A549 (cell line): ENCODE measurements at regions not wholly inside any gene's neighbourhood (a gene's known extent, or its start where the extent isn't known, plus 50 kb on each side); places are given as distances from the start of the nearest gene placed in this dataset.

Experiments used
- ATAC-seq, 2 experiments: fragments of 200-7000 bp in 1 of 2; fragments of >200 bp in 1 of 2; cut with Nextera tagmentation in 1 of 2; cut with Tn5 transposase in 1 of 2; 3 replicates each; pipeline versions ENCODE4 v1.8.0 to v1.9.1; 2018 to 2020; ENCODE audit warnings: mild to moderate bottlenecking in 1 of 2, moderate library complexity in 1 of 2
- CTCF ChIA-PET: fragments of 300-600 bp; sonication (Branson Sonifier 250); formaldehyde crosslinking; extraction: SDS; loops from one replicate; lab custom pipeline; 2021; ENCODE audit warnings: antibody characterized with exemption, inconsistent platforms; lab: Yijun Ruan, JAX
- POLR2A ChIA-PET: fragments of 350-600 bp; formaldehyde crosslinking; extraction: SDS; loops from one replicate; lab custom pipeline; 2021; ENCODE audit warnings: antibody characterized with exemption, inconsistent platforms; lab: Yijun Ruan, JAX
- DNase-seq, 2 experiments: peaks; one replicate each; pipeline versions ENCODE4 v3.0.0 to v3.0.0-alpha.2; 2011 to 2016; ENCODE audit warnings: low read depth in 1 of 2, low spot score in 1 of 2
- FAIRE-seq: peaks from 2 replicates; lab custom pipeline; 2011; peaks lifted over from hg19 to GRCh38; lab: Jason Lieb, UNC
- H3K27ac ChIP-seq, 2 experiments: fragments of >200 bp; sonication (Bioruptor Twin); formaldehyde crosslinking; 3 replicates each; pipeline ENCODE4 v1.5.1; 2016 to 2017
- H3K4me1 ChIP-seq: fragments of >200 bp; sonication (Bioruptor Twin); formaldehyde crosslinking; 3 replicates; pipeline ENCODE4 v1.6.1; 2016
- H3K4me2 ChIP-seq: fragments of >200 bp; sonication (Bioruptor Twin); formaldehyde crosslinking; 3 replicates; pipeline ENCODE4 v1.6.1; 2016
- H3K4me3 ChIP-seq: fragments of >200 bp; sonication (Bioruptor Twin); formaldehyde crosslinking; 3 replicates; pipeline ENCODE4 v1.5.1; 2016
- H3K9me3 ChIP-seq: fragments of >200 bp; sonication (Bioruptor Twin); formaldehyde crosslinking; 3 replicates; pipeline ENCODE4 v1.6.1; 2016
- BHLHE40 ChIP-seq: IDR thresholded peaks from 2 replicates; pipeline ENCODE4 v1.6.1; 2012; ENCODE audit warnings: low read depth, low read length, inconsistent platforms
- CBX2 ChIP-seq: fragments of 200-600 bp; sonication (generic); IDR thresholded peaks from 2 replicates; pipeline ENCODE4 v1.6.1; 2016; ENCODE audit warnings: low read depth, mild to moderate bottlenecking, borderline replicate concordance
- CBX8 ChIP-seq: fragments of 200-600 bp; sonication (generic); IDR thresholded peaks from 2 replicates; pipeline ENCODE4 v1.6.1; 2016
- CEBPB ChIP-seq, 2 experiments: fragments of >200 bp in 1 of 2; sonication (Bioruptor Twin) in 1 of 2; formaldehyde crosslinking in 1 of 2; IDR thresholded peaks; 2 replicates each; pipeline ENCODE4 v1.6.1; 2012 to 2016
- CHD4 ChIP-seq: fragments of 200-600 bp; sonication (generic); IDR thresholded peaks from 2 replicates; pipeline ENCODE4 v1.6.1; 2016; ENCODE audit warnings: antibody characterized with exemption, mild to moderate bottlenecking, borderline replicate concordance
- EHF ChIP-seq: fragments of 250-450 bp; sonication (Bioruptor Pico); IDR thresholded peaks from 2 replicates; pipeline ENCODE4 v1.5.0; 2020; ENCODE audit warnings: mild to moderate bottlenecking
- EHMT2 ChIP-seq: fragments of 200-600 bp; sonication (generic); IDR thresholded peaks from 2 replicates; pipeline ENCODE4 v1.6.1; 2016; ENCODE audit warnings: antibody characterized with exemption, low read depth, mild to moderate bottlenecking, moderate library complexity
- ESRRA ChIP-seq: fragments of 150-350 bp; IDR thresholded peaks from 2 replicates; pipeline ENCODE4 v1.6.1; 2014; ENCODE audit warnings: mild to moderate bottlenecking, low read length, borderline replicate concordance
- FOXS1 ChIP-seq: fragments of 250-450 bp; sonication (Bioruptor Pico); IDR thresholded peaks from 2 replicates; pipeline ENCODE4 v1.5.0; 2020; ENCODE audit warnings: mild to moderate bottlenecking, moderate library complexity
- HEYL ChIP-seq: fragments of 250-450 bp; sonication (Bioruptor Pico); IDR thresholded peaks from 2 replicates; pipeline ENCODE4 v1.8.0; 2021; ENCODE audit warnings: mild to moderate bottlenecking, moderate library complexity
- HOXA7 ChIP-seq: fragments of 250-450 bp; sonication (Bioruptor Pico); IDR thresholded peaks from 2 replicates; pipeline ENCODE4 v1.5.0; 2020; ENCODE audit warnings: mild to moderate bottlenecking, moderate library complexity
- HOXB13 ChIP-seq: fragments of 250-450 bp; sonication (Bioruptor Pico); IDR thresholded peaks from 2 replicates; pipeline ENCODE4 v1.5.0; 2020; ENCODE audit warnings: low read depth, mild to moderate bottlenecking, moderate library complexity
- MAZ ChIP-seq: fragments of 150-350 bp; IDR thresholded peaks from 2 replicates; pipeline ENCODE4 v1.6.1; 2014; ENCODE audit warnings: antibody characterized with exemption, low read depth, low read length, borderline replicate concordance
- NR3C1 ChIP-seq: fragments of >200 bp; sonication (Bioruptor Twin); formaldehyde crosslinking; IDR thresholded peaks from 3 replicates; pipeline ENCODE4 v1.6.1; 2017
- POLR2A ChIP-seq: IDR thresholded peaks from 2 replicates; pipeline ENCODE4 v1.6.1; 2012; ENCODE audit warnings: mild to moderate bottlenecking, low read length
- POLR2AphosphoS2 ChIP-seq: conservative IDR thresholded peaks from 2 replicates; pipeline ENCODE4 v1.6.1; 2012; ENCODE audit warnings: low read length, improper control_type of control experiment, inconsistent platforms
- RAD21 ChIP-seq, 2 experiments: fragments of >200 bp in 1 of 2; sonication (Bioruptor Twin) in 1 of 2; formaldehyde crosslinking in 1 of 2; IDR thresholded peaks in 1 of 2; conservative IDR thresholded peaks in 1 of 2; 2 replicates in 1 of 2; 3 replicates in 1 of 2; pipeline ENCODE4 v1.6.1; 2012 to 2018; ENCODE audit warnings: inconsistent platforms in 1 of 2
- RCOR1 ChIP-seq: fragments of 150-350 bp; IDR thresholded peaks from 2 replicates; pipeline ENCODE4 v1.6.1; 2014; ENCODE audit warnings: antibody characterized with exemption, low read length, low read depth
- ZSCAN20 ChIP-seq: fragments of 250-450 bp; sonication (Bioruptor Pico); IDR thresholded peaks from 2 replicates; pipeline ENCODE4 v1.8.0; 2022; ENCODE audit warnings: mild to moderate bottlenecking, moderate library complexity
- WGBS: methylation state at CpG from one replicate; pipeline ENCODE4 v1.1.6; 2017; ENCODE audit errors: missing lambda C conversion rate; 5-methylcytosine and 5-hydroxymethylcytosine counted together
- TF ChIP-seq, protein P1 (sequence below): IDR thresholded peaks from 2 replicates; pipeline ENCODE4 v1.6.1; 2012
- TF ChIP-seq, protein P2 (sequence below): fragments of >200 bp; sonication (Bioruptor Twin); formaldehyde crosslinking; IDR thresholded peaks from 3 replicates; pipeline ENCODE4 v1.5.1; 2016
- TF ChIP-seq, protein P3 (sequence below): fragments of 250-450 bp; sonication (Bioruptor Pico); IDR thresholded peaks from 2 replicates; pipeline ENCODE4 v1.5.0; 2020; ENCODE audit warnings: low read depth, mild to moderate bottlenecking, moderate library complexity
- TF ChIP-seq, protein P4 (sequence below): fragments of 250-450 bp; sonication (Bioruptor Pico); IDR thresholded peaks from 2 replicates; pipeline ENCODE4 v1.5.0; 2021; ENCODE audit warnings: mild to moderate bottlenecking, moderate library complexity, borderline replicate concordance
- TF ChIP-seq, protein P5 (sequence below): IDR thresholded peaks from 2 replicates; pipeline ENCODE4 v1.6.1; 2012; ENCODE audit warnings: low read depth, borderline replicate concordance
- TF ChIP-seq, protein P6 (sequence below): fragments of >200 bp; sonication (Bioruptor Twin); formaldehyde crosslinking; IDR thresholded peaks from 2 replicates; pipeline ENCODE4 v1.6.1; 2016

DNA sequence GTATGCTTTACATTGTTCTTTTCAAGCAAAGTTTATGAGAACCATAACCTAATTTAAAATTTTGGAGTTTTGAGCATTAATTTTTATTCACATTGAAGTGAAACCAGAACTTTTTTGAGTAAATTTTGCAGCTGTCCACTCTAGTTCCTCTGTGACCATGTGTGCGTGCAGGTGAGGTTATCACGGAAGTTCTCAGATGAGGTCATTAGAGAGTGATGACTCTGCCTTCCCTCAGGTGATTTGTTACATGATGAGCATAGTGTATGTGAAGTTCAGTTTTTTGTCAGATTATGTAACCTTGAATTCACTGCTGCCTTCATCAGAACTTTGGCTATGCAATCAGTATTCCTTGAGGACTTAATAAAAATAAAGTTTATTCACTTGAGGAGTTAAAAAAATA, 828.2 kb downstream of the ADGRL2 start:
- Histone ChIP-seq H3K4me1 (no peaks in the 10 kb centered on the region), H3K4me2 (no peak overlapping the region), H3K27ac (no peak overlapping the region), H3K9me3 (no peaks in the 10 kb centered on the region), H3K4me3 (no peak overlapping the region)
- ATAC-seq (no peak), FAIRE-seq (no peak), DNase-seq (no peak)
- CTCF ChIA-PET, result no interaction called here
- 46% methylated on average over 2 of the region's 2 CpGs for WGBS
- TF ChIP-seq CEBPB (IDR thresholded peaks at IDR 0.05) (no peak), MAZ (no peak), POLR2A (no peak), EHF (CRISPR knock-in tag) (no peak), HOXB13 (CRISPR knock-in tag) (no peak), POLR2AphosphoS2 (no peak), ZSCAN20 (CRISPR knock-in tag) (no peak), CBX8 (no peak), EHMT2 (no peak), BHLHE40 (no peak), HOXA7 (CRISPR knock-in tag) (no peak), CHD4 (no peak), CBX2 (no peak)
- TF ChIP-seq, protein P1, sequence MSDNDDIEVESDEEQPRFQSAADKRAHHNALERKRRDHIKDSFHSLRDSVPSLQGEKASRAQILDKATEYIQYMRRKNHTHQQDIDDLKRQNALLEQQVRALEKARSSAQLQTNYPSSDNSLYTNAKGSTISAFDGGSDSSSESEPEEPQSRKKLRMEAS, result no peak
- TF ChIP-seq, protein P2, sequence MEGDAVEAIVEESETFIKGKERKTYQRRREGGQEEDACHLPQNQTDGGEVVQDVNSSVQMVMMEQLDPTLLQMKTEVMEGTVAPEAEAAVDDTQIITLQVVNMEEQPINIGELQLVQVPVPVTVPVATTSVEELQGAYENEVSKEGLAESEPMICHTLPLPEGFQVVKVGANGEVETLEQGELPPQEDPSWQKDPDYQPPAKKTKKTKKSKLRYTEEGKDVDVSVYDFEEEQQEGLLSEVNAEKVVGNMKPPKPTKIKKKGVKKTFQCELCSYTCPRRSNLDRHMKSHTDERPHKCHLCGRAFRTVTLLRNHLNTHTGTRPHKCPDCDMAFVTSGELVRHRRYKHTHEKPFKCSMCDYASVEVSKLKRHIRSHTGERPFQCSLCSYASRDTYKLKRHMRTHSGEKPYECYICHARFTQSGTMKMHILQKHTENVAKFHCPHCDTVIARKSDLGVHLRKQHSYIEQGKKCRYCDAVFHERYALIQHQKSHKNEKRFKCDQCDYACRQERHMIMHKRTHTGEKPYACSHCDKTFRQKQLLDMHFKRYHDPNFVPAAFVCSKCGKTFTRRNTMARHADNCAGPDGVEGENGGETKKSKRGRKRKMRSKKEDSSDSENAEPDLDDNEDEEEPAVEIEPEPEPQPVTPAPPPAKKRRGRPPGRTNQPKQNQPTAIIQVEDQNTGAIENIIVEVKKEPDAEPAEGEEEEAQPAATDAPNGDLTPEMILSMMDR, result no peak
- TF ChIP-seq, protein P3, sequence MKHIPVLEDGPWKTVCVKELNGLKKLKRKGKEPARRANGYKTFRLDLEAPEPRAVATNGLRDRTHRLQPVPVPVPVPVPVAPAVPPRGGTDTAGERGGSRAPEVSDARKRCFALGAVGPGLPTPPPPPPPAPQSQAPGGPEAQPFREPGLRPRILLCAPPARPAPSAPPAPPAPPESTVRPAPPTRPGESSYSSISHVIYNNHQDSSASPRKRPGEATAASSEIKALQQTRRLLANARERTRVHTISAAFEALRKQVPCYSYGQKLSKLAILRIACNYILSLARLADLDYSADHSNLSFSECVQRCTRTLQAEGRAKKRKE (CRISPR knock-in tag), result no peak
- TF ChIP-seq, protein P4, sequence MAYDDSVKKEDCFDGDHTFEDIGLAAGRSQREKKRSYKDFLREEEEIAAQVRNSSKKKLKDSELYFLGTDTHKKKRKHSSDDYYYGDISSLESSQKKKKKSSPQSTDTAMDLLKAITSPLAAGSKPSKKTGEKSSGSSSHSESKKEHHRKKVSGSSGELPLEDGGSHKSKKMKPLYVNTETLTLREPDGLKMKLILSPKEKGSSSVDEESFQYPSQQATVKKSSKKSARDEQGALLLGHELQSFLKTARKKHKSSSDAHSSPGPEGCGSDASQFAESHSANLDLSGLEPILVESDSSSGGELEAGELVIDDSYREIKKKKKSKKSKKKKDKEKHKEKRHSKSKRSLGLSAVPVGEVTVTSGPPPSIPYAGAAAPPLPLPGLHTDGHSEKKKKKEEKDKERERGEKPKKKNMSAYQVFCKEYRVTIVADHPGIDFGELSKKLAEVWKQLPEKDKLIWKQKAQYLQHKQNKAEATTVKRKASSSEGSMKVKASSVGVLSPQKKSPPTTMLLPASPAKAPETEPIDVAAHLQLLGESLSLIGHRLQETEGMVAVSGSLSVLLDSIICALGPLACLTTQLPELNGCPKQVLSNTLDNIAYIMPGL (CRISPR knock-in tag), result no peak
- TF ChIP-seq, protein P5, sequence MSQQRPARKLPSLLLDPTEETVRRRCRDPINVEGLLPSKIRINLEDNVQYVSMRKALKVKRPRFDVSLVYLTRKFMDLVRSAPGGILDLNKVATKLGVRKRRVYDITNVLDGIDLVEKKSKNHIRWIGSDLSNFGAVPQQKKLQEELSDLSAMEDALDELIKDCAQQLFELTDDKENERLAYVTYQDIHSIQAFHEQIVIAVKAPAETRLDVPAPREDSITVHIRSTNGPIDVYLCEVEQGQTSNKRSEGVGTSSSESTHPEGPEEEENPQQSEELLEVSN, result no peak
- POLR2A ChIA-PET, result no interaction called here

DNA sequence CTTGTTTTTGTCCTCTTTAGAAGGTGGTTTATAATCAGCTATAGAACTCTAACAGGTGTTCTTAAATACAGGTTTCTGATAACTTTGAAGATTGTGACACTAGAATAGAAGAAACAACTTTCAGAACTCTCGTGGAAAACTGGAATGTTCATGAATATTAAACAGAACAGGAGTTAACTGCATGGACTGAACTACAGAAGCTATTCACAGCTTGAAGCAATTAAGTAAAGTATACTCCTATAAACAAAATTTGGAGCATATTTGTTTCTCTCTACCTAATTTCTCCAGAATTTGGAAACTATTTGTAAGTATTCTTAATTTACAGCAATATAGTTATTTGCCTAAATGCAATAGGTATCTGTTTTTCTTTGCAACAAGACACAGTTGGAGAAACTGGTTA, 824.8 kb downstream of the ADGRL2 start:
- Histone ChIP-seq H3K4me3 (no peak overlapping the region), H3K9me3 (no peaks in the 10 kb centered on the region), H3K27ac (no peak overlapping the region), H3K4me2 (no peak overlapping the region)
- no peak for FAIRE-seq
- CTCF ChIA-PET, result no interaction called here
- ATAC-seq, result no peak
- no peak for DNase-seq
- TF ChIP-seq, protein P6, sequence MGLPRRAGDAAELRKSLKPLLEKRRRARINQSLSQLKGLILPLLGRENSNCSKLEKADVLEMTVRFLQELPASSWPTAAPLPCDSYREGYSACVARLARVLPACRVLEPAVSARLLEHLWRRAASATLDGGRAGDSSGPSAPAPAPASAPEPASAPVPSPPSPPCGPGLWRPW, result no peak
- no peak for TF ChIP-seq RAD21 (conservative IDR thresholded peaks at IDR 0.05 in 1 of 2, IDR thresholded peaks at IDR 0.05 in 1 of 2)
- TF ChIP-seq FOXS1 (CRISPR knock-in tag), result no peak
- TF ChIP-seq ESRRA, result no peak
- TF ChIP-seq NR3C1, result no peak
- TF ChIP-seq RCOR1, result no peak
- no peak for TF ChIP-seq CBX8
- TF ChIP-seq HEYL, result no peak
- TF ChIP-seq, all 56 proteins: peak for 0
- H3K4me1 ChIP-seq, result no peaks in the 10 kb centered on the region
- POLR2A ChIA-PET, result no interaction called here
- WGBS, result 5% methylated on average over 1 of the region's 1 CpG
